Smooth muscle cell (in vitro differentiated cells): ENCODE measurements at regions not wholly inside any gene's neighbourhood (a gene's known extent, or its start where the extent isn't known, plus 50 kb on each side); places are given as distances from the start of the nearest gene placed in this dataset.

ENCODE experiments used
- DNase-seq: peaks from one replicate; lab custom pipeline; 2025; ENCODE audit not compliant: unreplicated experiment; lab: John Stamatoyannopoulos, UW
- H2AFZ ChIP-seq: fragments of 200-600 bp; sonication (generic); 2 replicates; pipeline ENCODE4 v1.6.0; 2016; ENCODE audit warnings: antibody characterized with exemption, low read depth, mild to moderate bottlenecking
- H3F3A ChIP-seq: fragments of 200-600 bp; sonication (generic); 2 replicates; pipeline ENCODE4 v1.6.0; 2017; ENCODE audit warnings: antibody characterized with exemption, low read depth
- H3K27ac ChIP-seq: fragments of 200-600 bp; sonication (generic); 2 replicates; pipeline ENCODE4 v1.5.1; 2016; ENCODE audit warnings: low read depth, mild to moderate bottlenecking
- H3K27me3 ChIP-seq: fragments of 200-600 bp; sonication (generic); 2 replicates; pipeline ENCODE4 v1.6.1; 2016; ENCODE audit warnings: low read depth, mild to moderate bottlenecking
- H3K36me3 ChIP-seq: fragments of 200-600 bp; sonication (generic); 2 replicates; pipeline ENCODE4 v1.5.1; 2016; ENCODE audit warnings: low read depth
- H3K4me1 ChIP-seq: fragments of 200-600 bp; sonication (generic); 2 replicates; pipeline ENCODE4 v1.5.1; 2016; ENCODE audit warnings: low read depth
- H3K4me2 ChIP-seq: fragments of 200-600 bp; sonication (generic); 2 replicates; pipeline ENCODE4 v1.6.0; 2016; ENCODE audit warnings: mild to moderate bottlenecking
- H3K4me3 ChIP-seq: fragments of 200-600 bp; sonication (generic); 2 replicates; pipeline ENCODE4 v1.5.1; 2016; ENCODE audit warnings: mild to moderate bottlenecking
- H3K79me2 ChIP-seq: fragments of 200-600 bp; sonication (generic); 2 replicates; pipeline ENCODE4 v1.6.0; 2016; ENCODE audit warnings: low read depth, mild to moderate bottlenecking
- H3K9ac ChIP-seq: fragments of 200-600 bp; sonication (generic); 2 replicates; pipeline ENCODE4 v1.6.0; 2016; ENCODE audit warnings: low read depth
- H3K9me3 ChIP-seq: fragments of 200-600 bp; sonication (generic); replicated peaks from 2 replicates; pipeline ENCODE4 v1.5.1; 2016; ENCODE audit warnings: low read depth
- H4K20me1 ChIP-seq: fragments of 200-600 bp; sonication (generic); 2 replicates; pipeline ENCODE4 v1.6.0; 2016; ENCODE audit warnings: low read depth
- WGBS: methylation state at CpG from one replicate; pipeline ENCODE4 v1.1.7; 2016; ENCODE audit warnings: low lambda C conversion rate; 5-methylcytosine and 5-hydroxymethylcytosine counted together
- TF ChIP-seq, protein P1 (sequence below): fragments of 200-600 bp; sonication (generic); IDR thresholded peaks from 2 replicates; pipeline ENCODE4 v1.5.1; 2017; ENCODE audit warnings: borderline replicate concordance, mild to moderate bottlenecking, antibody characterized with exemption; ENCODE audit not compliant: insufficient read depth, poor library complexity, severe bottlenecking

DNA sequence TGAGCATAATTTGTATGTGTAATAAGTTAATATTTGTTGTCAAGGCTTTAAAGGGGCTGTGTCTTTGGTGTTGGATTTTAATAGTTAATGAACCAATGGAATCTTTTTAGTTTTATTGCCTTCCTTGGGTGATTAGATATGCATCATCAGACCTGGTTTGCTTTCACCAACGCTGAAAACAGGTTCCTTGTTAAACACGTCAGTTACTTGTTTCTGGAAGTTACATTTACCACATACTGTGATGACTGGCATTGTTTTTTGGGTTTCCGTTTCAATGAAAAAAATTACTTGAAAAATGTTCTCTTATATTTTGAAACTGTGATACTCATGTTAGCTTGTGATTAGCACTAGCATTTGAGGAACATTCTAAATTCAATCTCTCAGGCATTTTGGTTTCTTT is 58.6 kb upstream of the RNF144B start:
- Histone ChIP-seq H3K4me3 (no peak overlapping the region), H3K4me1 (no peaks in the 10 kb centered on the region), H3K27me3 (no peaks in the 10 kb centered on the region), H3K9ac (no peak overlapping the region), H3K27ac (peak overlapping the region; percentile 25), H3K9me3 (no peaks in the 10 kb centered on the region), H2AFZ (no peak overlapping the region), H3F3A (no peaks in the 10 kb centered on the region), H3K36me3 (no peaks in the 10 kb centered on the region), H3K79me2 (no peaks in the 10 kb centered on the region), H3K4me2 (no peak overlapping the region), H4K20me1 (no peaks in the 10 kb centered on the region)
- TF ChIP-seq, protein P1, sequence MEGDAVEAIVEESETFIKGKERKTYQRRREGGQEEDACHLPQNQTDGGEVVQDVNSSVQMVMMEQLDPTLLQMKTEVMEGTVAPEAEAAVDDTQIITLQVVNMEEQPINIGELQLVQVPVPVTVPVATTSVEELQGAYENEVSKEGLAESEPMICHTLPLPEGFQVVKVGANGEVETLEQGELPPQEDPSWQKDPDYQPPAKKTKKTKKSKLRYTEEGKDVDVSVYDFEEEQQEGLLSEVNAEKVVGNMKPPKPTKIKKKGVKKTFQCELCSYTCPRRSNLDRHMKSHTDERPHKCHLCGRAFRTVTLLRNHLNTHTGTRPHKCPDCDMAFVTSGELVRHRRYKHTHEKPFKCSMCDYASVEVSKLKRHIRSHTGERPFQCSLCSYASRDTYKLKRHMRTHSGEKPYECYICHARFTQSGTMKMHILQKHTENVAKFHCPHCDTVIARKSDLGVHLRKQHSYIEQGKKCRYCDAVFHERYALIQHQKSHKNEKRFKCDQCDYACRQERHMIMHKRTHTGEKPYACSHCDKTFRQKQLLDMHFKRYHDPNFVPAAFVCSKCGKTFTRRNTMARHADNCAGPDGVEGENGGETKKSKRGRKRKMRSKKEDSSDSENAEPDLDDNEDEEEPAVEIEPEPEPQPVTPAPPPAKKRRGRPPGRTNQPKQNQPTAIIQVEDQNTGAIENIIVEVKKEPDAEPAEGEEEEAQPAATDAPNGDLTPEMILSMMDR, result no peak
- DNase-seq, result no peak
- WGBS, result 62% methylated on average over 3 of the region's 3 CpGs

DNA sequence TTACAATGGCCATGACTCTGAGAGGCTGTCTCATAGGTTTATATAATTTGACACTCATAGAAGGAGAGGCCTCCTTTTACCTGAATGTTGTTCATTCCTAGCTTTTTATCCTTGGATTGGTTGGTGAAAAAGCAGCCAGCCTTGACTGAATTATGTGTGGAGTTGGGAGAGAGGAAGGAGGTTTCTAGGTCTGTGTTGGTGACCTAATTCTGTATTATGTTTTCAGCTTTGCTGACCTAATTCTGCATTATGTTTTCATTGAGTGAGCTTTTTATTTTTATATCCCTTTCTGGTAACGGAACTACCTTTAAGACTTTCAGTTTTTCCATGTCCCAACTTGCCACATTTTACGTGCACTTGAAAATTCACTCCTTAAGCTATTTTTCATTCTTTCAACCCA is 59.1 kb upstream of the RNF144B start:
- no peak for DNase-seq
- H3K79me2 ChIP-seq, result no peaks in the 10 kb centered on the region
- no peaks in the 10 kb centered on the region for H3K4me1 ChIP-seq
- H3K4me2 ChIP-seq, result no peak overlapping the region
- H3K36me3 ChIP-seq, result no peaks in the 10 kb centered on the region
- H2AFZ ChIP-seq, result no peak overlapping the region
- 90% methylated on average over 2 of the region's 2 CpGs for whole genome bisulfite sequencing
- no peaks in the 10 kb centered on the region for H3F3A ChIP-seq
- no peak overlapping the region for H3K27ac ChIP-seq
- no peaks in the 10 kb centered on the region for H3K27me3 ChIP-seq
- no peak overlapping the region for H3K4me3 ChIP-seq
- TF ChIP-seq, protein P1, result no peak
- no peaks in the 10 kb centered on the region for H4K20me1 ChIP-seq
- no peak overlapping the region for H3K9ac ChIP-seq
- H3K9me3 ChIP-seq, result no peaks in the 10 kb centered on the region

DNA sequence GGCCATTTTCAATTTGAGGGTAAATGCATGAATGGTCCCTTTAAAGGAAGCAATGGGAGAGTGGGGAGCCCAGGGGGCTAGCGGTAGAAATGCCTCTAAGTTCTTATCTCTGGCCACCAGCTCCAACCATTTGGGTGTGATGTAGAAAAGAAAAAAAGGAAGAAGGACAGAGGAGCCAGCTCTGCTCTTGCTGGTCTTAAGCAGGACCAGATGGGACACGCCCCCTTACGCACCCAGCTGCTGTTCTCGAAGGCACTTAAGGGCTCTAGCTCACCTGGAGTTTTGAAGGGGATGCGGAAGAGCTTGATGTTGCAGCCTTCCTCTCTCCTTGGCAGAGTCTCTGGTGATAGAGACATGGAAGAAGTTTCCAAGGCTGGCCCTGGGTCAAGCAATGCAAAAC is 59.5 kb upstream of the RNF144B start:
- H3K27me3 ChIP-seq, result no peaks in the 10 kb centered on the region
- H3K9me3 ChIP-seq, result no peaks in the 10 kb centered on the region
- H3K27ac ChIP-seq, result no peak overlapping the region
- H3F3A ChIP-seq, result no peaks in the 10 kb centered on the region
- WGBS, result 82% methylated on average over 5 of the region's 5 CpGs
- H3K4me1 ChIP-seq, result no peaks in the 10 kb centered on the region
- H3K36me3 ChIP-seq, result no peaks in the 10 kb centered on the region
- H2AFZ ChIP-seq, result no peak overlapping the region
- no peak overlapping the region for H3K4me2 ChIP-seq
- H3K9ac ChIP-seq, result no peak overlapping the region
- no peak overlapping the region for H3K4me3 ChIP-seq
- no peaks in the 10 kb centered on the region for H3K79me2 ChIP-seq
- no peaks in the 10 kb centered on the region for H4K20me1 ChIP-seq
- DNase-seq, result no peak
- TF ChIP-seq, protein P1, result no peak

DNA sequence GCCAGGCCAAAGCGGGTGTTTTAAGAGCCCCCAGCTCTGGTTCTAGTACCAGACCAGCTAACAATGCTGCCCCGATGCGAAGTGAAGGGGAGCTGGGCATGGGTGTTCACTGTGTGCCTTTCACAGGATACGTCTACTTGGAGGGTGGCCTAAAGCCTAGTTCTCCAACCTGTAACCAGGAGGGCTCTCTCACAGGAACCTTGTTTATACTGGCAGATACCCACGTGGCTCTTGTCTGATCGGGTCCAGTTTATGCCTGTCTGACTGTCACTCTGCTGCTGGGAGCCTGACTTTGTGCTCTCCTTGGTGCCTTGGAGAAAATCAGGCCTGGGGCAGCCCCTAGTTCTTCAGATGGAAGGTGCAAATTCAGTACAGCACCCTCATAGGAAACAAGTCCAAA is 60.2 kb upstream of the RNF144B start:
- Histone ChIP-seq H4K20me1 (no peaks in the 10 kb centered on the region), H3K4me1 (no peaks in the 10 kb centered on the region), H3K36me3 (no peaks in the 10 kb centered on the region), H3K9ac (no peak overlapping the region), H3K4me3 (no peak overlapping the region), H3F3A (no peaks in the 10 kb centered on the region), H3K4me2 (no peak overlapping the region), H3K27ac (no peak overlapping the region), H3K9me3 (no peaks in the 10 kb centered on the region), H2AFZ (no peak overlapping the region), H3K79me2 (no peaks in the 10 kb centered on the region), H3K27me3 (no peaks in the 10 kb centered on the region)
- TF ChIP-seq, protein P1, result no peak
- 80% methylated on average over 6 of the region's 6 CpGs for WGBS
- no peak for DNase-seq
